Bronchial epithelial cell (primary cell): ENCODE measurements at regions not wholly inside any gene's neighbourhood (a gene's known extent, or its start where the extent isn't known, plus 50 kb on each side); places are given as distances from the start of the nearest gene placed in this dataset.

Experiments used
- DNase-seq: peaks from one replicate; pipeline ENCODE4 v3.0.0-alpha.2; 2010; ENCODE audit warnings: low read depth
- FAIRE-seq: peaks from 2 replicates; lab custom pipeline; 2011; peaks lifted over from hg19 to GRCh38; lab: Jason Lieb, UNC
- H3K27me3 ChIP-seq: 2 replicates; pipeline ENCODE4 v1.5.1; 2011; ENCODE audit warnings: low read length; ENCODE audit not compliant: control insufficient read depth, insufficient read depth
- H3K36me3 ChIP-seq: 2 replicates; pipeline ENCODE4 v1.5.1; 2011; ENCODE audit warnings: low read length; ENCODE audit not compliant: control insufficient read depth, insufficient read depth
- H3K4me3 ChIP-seq: 2 replicates; pipeline ENCODE4 v1.5.1; 2011; ENCODE audit warnings: mild to moderate bottlenecking, low read depth, low read length, control low read depth
- TF ChIP-seq, protein P1 (sequence below): IDR thresholded peaks from 2 replicates; pipeline ENCODE4 v1.5.1; 2011; ENCODE audit warnings: mild to moderate bottlenecking, moderate library complexity, low read length, control low read depth, inconsistent platforms; ENCODE audit not compliant: insufficient read depth, severe bottlenecking

DNA sequence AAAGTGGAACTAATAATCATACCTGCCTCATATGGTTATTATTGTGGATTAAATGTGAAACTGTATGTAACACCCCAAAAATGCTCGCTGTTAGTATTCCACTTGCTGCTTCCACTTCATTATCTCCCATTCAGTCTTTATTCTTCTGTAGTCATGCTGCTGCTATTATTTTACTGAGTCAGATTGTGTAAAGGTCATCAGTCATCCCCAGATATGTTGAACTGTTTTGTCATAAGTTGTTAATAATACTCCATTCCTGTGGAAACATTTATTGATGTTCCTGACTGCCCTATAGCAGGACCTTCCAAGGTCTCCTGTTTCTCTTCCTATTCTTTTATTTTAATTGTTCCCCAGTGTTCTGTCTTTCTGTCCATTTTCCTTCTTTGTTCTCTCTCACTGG, 1148.3 kb downstream of the EPHA7 start:
- H3K27me3 ChIP-seq, result no peaks in the 10 kb centered on the region
- FAIRE-seq, result no peak
- TF ChIP-seq, protein P1, sequence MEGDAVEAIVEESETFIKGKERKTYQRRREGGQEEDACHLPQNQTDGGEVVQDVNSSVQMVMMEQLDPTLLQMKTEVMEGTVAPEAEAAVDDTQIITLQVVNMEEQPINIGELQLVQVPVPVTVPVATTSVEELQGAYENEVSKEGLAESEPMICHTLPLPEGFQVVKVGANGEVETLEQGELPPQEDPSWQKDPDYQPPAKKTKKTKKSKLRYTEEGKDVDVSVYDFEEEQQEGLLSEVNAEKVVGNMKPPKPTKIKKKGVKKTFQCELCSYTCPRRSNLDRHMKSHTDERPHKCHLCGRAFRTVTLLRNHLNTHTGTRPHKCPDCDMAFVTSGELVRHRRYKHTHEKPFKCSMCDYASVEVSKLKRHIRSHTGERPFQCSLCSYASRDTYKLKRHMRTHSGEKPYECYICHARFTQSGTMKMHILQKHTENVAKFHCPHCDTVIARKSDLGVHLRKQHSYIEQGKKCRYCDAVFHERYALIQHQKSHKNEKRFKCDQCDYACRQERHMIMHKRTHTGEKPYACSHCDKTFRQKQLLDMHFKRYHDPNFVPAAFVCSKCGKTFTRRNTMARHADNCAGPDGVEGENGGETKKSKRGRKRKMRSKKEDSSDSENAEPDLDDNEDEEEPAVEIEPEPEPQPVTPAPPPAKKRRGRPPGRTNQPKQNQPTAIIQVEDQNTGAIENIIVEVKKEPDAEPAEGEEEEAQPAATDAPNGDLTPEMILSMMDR, result no peak
- H3K36me3 ChIP-seq, result no peaks in the 10 kb centered on the region
- DNase-seq, result no peak
- H3K4me3 ChIP-seq, result no peak overlapping the region

DNA sequence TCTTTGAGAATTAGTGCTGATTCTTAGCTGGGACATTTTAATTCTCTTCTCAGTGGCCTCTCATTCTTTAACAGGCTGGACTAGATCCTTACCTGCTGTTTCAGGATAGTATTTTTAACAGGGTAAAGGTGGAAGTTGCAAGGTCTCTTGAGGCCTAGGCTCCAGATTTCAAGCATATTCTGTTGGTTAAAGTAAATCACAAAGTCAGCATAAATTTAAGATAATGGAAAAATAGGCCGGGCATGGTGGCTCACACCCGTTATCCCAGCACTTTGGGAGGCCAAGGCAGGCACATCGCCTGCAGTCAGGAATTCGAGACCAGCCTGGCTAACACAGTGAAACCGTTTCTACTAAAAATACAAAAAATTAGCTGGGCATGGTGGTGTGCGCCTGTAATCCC, 1149.0 kb downstream of the EPHA7 start:
- TF ChIP-seq, protein P1, result no peak
- FAIRE-seq (no peak), DNase-seq (no peak)
- no peak overlapping the region for H3K4me3 ChIP-seq
- no peaks in the 10 kb centered on the region for H3K27me3 ChIP-seq
- H3K36me3 ChIP-seq, result no peaks in the 10 kb centered on the region

- TF ChIP-seq, protein P1, result no peak
- Histone ChIP-seq H3K36me3 (no peaks in the 10 kb centered on the region), H3K27me3 (no peaks in the 10 kb centered on the region), H3K4me3 (no peak overlapping the region)
- DNase-seq (no peak), FAIRE-seq (no peak)
Measured at GRCh38 chr6:92267335-92267734, 1152.0 kb downstream of the EPHA7 start.

DNA sequence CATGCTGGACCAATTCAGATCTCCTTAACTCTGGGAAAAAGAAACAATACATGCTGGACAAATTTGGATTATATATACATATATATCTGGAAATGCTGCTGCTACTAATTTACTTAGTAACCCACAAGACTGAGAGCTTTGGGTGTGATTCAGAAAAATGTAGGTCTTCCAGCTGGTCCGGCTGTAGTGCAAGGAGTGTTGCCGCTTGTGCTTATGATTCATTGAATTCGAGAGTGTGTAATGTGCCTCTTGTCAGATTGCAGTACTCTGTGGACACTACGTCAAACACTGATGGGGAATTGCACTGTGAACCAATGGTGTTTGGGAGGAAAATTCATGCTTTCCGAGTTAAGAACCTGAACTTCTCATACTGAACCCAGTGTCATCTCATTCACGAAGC, 1155.5 kb downstream of the EPHA7 start:
- peak; percentile 16 for DNase-seq
- TF ChIP-seq, protein P1, result no peak
- Histone ChIP-seq H3K36me3 (no peaks in the 10 kb centered on the region), H3K4me3 (no peak overlapping the region), H3K27me3 (no peaks in the 10 kb centered on the region)
- FAIRE-seq, result no peak

- DNase-seq, result no peak
- H3K27me3 ChIP-seq, result no peaks in the 10 kb centered on the region
- no peak overlapping the region for H3K4me3 ChIP-seq
- TF ChIP-seq, protein P1, result no peak
- no peak for FAIRE-seq
- no peaks in the 10 kb centered on the region for H3K36me3 ChIP-seq
Measured at GRCh38 chr6:92259171-92259570, 1160.2 kb downstream of the EPHA7 start.

DNA sequence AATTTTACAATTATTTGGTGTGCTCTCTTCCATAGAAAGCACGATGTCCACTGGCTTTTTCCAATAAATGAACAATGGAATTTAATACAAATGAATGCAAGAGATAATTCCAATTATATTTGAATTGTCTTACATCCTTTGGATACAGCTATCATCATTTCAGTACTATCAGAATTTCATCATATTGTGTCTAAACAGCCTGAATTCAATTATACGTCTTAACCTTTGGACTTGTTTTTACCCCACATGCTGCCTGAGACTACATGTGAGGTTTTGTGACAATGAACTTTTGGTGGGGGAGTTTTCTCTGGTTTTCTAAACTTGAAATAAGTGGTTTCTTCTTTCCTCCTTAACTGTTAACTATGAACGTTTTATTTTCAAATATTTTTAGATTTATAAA, 1176.0 kb downstream of the EPHA7 start:
- no peak overlapping the region for H3K4me3 ChIP-seq
- FAIRE-seq, result no peak

More for the DNA sequence above, 1176.0 kb downstream of the EPHA7 start:
- no peaks in the 10 kb centered on the region for H3K36me3 ChIP-seq
- DNase-seq, result no peak
- TF ChIP-seq, protein P1, result no peak
- no peaks in the 10 kb centered on the region for H3K27me3 ChIP-seq
